GM04503 (cell line): ENCODE measurements at regions not wholly inside any gene's neighbourhood (a gene's known extent, or its start where the extent isn't known, plus 50 kb on each side); places are given as distances from the start of the nearest gene placed in this dataset.
A peak's percentile ranks its signal among the peaks of the same experiment; 100 is the strongest.

Experiments
- DNase-seq: peaks from one replicate; pipeline ENCODE4 v3.0.0-alpha.2; 2012; ENCODE audit warnings: low read depth

- DNase-seq: no peak
These were observed 73.4 kb upstream of the DNAH5 start for GRCh38 chr5:14017904-14018303.

- no peak for DNase-seq
These were observed 72.1 kb upstream of the DNAH5 start for GRCh38 chr5:14016549-14016948.

- peak; percentile 51 for DNase-seq
These were observed 66.9 kb upstream of the DNAH5 start for GRCh38 chr5:14011089-14012020.

- DNase-seq: no peak
These were observed 65.1 kb upstream of the DNAH5 start for GRCh38 chr5:14009575-14009974.

GRCh38 chr5:14008819-14009311 is 64.4 kb upstream of the DNAH5 start:
- no peak for DNase-seq

GRCh38 chr5:14006823-14007520 is 62.5 kb upstream of the DNAH5 start:
- no peak for DNase-seq

GRCh38 chr5:14004598-14005394 is 60.3 kb upstream of the DNAH5 start:
- DNase-seq: no peak

- DNase-seq: no peak
These were observed 59.4 kb upstream of the DNAH5 start for GRCh38 chr5:14003936-14004335.

GRCh38 chr5:14003513-14003912 is 59.0 kb upstream of the DNAH5 start:
- no peak for DNase-seq

- DNase-seq: no peak
These were observed 53.8 kb upstream of the DNAH5 start for GRCh38 chr5:13998254-13998653.

- DNase-seq: no peak
These were observed 53.0 kb upstream of the DNAH5 start for GRCh38 chr5:13997514-13997913.

GRCh38 chr5:13994621-13995253 is 50.2 kb upstream of the DNAH5 start:
- peak; percentile 34 for DNase-seq
